Inflammatory macrophage treated with lipopolysaccharide for 1 hour (primary cell): ENCODE measurements at regions not wholly inside any gene's neighbourhood (a gene's known extent, or its start where the extent isn't known, plus 50 kb on each side); places are given as distances from the start of the nearest gene placed in this dataset.

ENCODE experiments used
- DNase-seq, 2 donors: peaks; one replicate each; pipeline ENCODE4 v3.0.0-alpha.2; 2020 to 2022

DNA sequence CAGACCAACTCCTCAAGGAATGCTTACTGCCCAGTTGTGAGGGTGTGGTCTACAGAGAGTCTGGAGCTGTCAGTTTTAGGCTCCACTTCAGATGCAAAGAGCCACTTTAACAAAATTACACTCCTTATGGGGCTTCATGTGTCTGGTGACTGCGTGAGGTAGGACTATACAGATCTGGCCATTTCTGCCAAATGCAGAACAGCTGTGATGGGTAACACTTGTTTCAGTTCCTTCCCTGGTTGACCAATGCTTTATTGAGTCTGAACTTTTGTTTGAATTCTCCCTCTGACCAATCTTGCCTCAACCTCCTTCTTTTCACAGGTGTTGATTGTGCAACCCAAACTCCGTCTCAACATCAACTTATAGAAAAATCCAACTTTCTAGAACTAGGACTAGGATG is 181.2 kb downstream of the OMA1 start:
- no peak for DNase-seq

DNA sequence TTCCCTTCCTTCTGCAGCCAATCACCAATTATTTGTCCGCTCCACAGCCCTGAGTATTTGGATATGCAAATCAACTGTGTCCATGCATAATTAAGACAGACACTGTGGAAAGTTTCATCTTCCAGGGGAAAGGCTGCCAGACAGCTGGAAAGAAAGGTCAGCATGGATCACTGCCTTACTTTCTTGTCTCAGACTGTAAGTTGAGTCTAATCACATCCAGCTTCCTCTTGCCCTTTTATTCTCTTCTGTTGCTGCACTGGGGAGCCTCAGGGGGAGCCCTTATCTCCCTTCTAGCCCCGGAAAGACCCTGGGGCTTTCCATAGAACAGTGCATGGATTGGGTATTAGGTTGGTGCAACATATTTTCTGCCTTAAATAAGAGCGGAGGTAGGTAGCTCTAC is 182.9 kb downstream of the OMA1 start:
- no peak for DNase-seq

DNA sequence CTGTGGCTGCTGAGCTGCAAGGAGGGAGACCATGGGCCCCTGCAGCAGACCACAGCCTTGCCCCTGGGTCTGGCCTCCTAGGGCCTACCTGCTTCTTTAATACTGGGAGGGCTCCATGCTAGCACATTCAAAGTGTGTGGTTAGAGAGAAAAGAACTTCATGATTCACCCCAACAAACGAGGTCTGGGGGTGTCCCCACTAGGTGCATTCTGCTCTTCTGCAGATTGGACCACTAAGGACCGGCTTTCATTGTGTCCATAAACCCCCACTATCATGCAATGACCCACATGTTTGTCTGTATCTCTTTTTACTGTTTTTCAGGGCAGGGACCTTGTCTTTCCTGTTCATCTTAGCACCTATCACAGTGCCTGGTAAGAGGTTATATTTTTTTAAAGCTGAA is 185.4 kb downstream of the OMA1 start:
- no peak for DNase-seq

DNA sequence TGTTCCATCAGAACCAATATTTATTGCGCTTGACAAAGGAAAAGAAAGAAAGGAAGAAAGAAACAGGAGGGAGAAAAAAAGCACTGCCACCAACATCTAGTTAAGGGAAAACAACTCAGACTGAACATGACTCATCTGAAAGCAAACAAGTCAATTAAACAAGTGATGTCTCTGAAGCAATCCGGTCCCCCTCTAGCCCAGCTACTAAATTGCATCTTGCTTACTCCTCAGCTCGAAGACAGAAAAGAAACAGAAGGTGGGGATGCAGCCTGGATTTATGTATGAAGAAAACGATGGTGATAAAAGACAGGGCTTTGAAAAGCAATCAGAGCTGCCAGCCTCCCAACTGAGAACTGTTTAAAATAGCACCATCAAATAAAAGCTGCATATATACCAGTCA is 188.2 kb downstream of the OMA1 start:
- no peak for DNase-seq

DNA sequence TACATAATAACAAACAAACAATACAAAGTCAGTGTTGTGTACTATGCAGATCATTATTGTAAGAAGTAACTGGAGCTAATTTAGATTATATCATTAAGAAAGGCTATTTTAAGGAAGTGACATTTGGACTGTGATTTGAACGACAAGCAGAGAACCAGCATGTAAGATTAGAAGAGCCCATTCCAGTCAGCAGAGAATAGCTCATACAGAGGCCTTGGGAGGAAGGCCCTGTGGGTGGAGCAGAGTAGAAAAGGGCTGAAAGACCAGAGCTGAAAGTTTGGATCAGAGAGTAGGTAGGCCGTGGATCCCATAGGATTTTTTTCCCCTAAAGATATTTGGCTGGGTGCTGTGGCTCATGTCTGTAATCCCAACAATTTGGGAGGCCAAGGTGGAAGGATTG is 190.1 kb downstream of the OMA1 start:
- no peak for DNase-seq

DNA sequence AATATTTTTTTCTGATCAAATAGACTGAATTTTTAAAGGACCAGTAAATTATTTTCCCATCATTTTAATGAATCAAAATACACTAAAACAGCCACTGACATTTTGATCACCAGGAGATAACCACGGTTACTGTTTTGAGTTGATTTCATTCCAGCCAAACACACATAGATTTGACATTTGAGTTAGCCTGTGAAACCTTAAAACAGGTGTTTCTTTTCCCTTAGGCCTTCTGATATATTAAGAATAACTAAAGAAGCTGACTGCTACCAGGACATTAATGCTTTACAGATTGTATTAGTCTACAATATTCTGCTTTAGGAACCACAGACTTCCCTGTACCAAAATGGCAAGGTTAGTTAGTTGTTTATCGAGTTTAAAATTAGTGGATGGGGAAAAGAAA is 193.4 kb downstream of the OMA1 start:
- no peak for DNase-seq

DNA sequence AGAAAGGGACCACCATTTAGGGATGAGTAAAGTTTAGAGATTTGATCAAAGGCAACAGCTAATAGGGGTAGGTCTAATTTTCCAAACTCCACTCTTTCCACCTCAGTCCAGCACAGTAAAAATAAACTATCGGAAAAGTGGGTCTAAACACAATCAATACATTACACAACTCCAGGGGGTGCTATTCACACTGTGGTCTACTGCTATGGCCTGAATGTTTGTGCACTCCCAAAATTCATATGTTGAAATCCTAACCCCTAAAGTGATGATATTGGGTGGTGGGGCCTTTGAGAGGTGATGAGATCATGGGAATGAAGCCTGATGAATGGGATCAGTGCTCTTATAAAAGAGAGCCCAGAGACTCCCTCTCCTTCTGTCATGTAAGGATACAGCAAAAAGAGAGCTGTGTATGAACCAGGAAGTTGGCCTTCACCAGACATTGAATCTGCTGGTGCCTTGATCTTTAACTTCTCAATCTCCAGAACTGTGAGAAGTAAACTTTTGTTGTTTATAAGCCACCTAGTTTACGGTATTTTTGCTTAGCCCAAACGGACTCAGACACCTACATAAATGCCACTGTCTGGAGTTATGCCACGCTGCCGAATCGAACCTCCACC is 193.9 kb downstream of the OMA1 start:
- DNase-seq: no peak

DNA sequence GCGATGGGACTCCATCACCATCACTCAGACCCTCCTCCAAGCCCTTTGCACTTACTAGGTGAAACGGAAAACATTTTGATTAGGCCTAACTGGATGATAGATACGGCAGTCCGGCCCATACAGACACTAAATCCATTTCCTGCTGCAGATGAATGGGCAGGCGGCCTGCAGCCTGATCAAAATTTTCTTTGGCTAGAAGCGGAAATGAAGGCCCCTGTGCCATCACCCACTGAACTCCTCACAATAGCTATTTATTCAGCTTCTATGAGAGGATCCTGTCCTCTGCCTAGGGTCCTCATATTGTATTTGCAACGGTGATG is 200.5 kb downstream of the OMA1 start:
- DNase-seq: no peak

DNA sequence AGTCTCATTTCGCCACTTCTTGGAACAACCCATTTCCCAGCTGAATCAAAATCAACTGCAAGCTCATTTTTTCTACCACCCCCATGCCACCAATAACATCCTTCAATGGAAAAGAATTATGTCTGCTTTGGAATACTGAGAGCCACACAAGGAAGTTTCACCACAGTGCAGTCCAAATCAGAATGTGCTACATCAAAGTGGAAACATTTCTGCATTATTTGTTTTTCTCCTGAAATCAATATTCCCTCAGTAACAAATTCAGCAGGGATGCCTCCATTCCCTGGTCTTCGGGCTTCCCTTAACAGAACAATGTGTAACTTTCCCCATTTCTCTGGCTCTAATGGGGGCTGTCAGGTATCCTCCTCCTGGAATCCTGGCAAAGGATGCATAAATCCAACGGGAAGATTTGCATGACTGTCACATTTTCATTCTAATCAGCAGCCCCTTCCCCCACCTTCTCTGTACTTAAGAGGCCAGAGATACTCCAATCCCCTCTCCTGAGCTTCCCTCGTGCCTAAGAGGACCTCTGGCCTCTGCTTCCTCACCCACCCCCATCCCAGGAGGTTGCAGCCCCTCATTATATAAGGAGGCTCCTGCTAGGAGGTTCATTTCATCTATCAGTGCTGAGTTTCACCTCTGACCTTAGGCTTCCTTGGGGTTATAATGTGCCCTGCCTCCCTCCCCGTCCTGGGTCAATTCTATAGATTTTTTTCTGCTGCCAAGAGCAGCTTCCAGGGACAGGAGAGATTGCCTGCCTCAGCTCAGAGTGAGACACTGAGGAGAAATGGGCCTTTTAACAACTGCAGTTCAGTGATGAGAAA is 201.1 kb downstream of the OMA1 start:
- DNase-seq: no peak

DNA sequence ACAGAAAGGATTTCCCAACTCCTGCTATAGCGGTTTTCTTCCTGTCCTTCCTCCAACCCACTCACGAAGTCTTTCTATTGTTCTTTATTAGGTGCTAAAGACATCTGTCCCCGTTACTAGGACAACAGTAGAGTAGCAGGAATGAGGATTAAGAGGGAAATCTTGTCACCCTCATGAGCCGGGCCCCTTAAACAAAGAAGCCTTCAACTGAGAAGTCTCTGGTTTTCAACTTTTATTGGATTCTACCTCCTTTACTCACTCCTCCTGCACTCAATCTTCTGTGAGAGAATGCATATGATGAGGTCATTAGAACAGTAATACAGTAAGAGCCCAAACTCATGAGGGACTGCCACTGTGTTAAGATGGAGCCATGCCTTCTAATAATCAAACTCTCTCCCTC is 206.3 kb downstream of the OMA1 start:
- no peak for DNase-seq

DNA sequence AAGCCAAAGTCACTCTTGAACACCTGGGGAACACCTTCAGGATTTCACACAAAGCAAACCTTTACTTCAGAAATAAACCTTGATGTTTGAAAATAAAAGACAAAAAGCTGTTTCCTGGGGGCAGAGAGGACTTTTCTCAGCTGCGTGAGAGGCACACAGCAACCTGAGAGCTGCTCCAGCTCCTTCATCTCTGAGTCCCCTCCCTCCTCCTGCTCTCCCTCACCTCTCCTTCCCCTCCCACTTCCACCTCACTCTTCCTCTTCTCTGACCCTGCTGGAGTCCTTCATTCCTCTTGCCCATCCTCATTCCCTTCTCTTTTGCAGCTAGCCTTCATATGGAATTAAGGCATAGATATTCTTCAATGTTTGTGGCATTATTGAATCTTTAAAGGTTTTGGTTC is 208.4 kb downstream of the OMA1 start:
- no peak for DNase-seq

DNA sequence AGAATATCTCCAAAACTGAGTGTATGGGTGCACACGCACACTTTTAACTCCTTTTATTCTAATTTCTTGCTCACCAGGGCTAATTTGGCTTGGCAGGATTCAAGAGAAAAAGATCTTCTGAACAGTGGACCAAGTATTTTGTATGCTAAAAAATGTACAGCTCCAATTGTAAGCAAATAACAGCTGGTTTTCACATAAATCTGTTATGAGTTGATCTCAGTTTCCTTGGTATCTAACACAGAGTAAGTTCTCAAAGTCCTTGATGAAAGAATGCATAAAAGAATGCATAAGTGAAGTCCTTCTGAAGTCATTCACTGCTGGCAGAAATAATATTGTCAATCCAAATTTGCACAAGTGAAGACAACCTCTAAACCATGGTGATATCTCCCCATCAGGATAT is 213.0 kb downstream of the OMA1 start:
- DNase-seq: no peak

DNA sequence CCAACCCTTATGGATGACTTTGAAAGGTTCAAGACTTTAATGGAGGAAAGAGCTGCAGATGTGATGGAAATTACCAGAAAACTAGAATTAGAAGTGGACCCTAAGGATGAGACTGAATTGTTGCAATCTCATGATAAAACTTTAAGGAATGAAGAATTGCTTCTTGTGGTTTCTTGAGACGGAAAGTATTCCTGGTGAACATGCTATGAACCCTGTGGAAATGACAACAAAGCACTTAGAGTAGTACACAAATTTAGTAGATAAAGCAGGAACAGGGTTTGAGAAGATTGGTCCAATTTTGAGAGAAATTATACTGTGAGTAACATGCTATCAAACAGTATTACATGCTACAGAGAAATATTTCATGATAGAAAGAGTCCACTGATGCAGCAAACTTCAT is 215.4 kb downstream of the OMA1 start:
- no peak for DNase-seq

DNA sequence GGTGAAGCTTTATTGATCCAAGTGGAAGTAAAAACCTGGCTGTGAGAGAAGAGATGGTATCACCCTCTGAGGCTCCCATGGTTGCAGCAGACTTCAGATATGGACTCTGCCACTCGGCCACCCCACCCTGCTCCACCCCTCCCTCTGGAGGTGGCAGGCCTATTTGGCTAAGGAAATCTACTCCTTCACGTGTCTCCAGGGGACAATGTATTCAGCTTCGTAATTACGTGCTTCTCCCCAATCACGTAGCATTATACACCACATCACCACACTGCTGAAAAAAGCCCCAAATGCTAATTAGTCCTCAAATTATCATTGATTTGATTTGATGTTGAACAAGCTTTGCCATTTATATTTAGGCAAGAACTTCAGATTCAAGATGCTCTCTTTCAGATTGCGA is 220.7 kb downstream of the OMA1 start:
- no peak for DNase-seq

DNA sequence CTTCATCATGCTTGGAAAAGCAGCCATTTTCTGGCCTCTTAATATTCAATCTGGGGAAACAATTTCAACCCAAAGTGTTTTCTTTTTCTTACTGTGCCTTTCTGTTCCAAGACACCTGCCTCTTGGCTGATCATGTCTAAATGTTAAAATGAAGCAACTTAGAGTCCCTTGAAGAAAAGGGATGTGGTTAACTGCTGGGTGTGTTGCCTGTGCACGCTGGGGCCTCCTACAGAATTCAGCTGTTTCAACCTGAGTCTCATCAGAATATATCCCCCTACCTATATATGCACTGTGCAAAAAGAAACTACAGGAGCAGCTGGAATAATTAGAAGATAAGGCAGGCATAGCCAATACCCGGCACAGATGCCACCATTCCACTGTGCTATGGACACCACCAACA is 222.0 kb downstream of the OMA1 start:
- no peak for DNase-seq

DNA sequence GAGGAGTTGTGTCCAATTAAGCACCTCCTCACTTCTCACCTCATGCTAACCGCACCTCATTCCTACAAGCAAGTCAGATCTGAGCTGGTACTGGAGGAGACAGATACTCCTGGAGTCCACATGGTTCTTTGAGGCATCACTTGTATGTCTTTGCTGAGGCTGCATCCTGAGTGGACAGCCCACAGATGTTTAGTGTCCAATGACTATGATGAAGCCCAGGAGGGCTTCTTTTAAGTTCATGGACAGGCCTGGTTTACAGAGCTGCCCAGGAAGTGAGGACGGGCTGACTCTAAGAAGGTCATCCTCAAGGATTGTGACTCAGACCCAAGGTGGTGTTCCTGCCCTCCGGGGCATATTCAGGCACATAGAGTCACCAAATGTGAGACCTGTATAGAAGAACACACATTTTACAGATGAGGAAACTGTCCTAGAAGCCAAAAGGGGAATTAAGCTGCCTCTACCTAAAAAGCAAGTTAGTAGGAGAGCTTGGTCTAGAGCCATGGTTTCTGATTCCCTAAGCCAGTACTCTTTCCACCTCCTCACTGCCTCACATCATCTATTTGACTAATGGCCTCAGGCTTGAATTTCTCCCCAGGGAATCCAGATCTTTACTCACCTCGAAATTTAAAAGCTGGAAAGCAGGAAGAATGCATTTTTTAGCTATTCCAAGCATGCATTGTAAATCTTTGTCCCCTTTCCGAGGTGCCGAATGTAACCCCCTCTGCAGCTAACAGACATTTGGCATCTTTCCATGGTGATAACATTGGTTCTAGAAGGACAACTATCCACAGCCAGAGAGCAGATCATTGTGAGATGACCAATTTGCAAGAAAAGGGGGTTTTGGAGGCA is 228.1 kb downstream of the OMA1 start:
- DNase-seq: no peak

DNA sequence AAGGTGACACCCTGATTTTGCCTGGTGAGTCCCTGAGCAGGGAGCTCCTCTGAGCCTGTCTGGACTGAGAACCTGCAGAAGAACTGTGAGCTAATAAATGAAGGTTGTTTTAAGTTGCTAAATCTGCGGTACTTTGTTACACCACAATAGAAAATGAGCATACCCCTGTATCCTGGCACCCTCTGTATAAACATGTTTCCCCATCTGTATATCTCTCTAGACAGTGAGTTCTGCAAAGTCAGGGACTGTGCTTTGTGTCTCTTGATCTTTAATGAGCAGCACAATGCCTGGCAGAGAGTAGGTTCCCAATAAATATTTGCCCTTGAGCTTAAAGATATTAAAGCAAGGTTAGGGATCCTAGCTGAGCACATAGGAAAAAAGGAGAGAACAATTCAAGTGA is 228.8 kb downstream of the OMA1 start:
- no peak for DNase-seq

DNA sequence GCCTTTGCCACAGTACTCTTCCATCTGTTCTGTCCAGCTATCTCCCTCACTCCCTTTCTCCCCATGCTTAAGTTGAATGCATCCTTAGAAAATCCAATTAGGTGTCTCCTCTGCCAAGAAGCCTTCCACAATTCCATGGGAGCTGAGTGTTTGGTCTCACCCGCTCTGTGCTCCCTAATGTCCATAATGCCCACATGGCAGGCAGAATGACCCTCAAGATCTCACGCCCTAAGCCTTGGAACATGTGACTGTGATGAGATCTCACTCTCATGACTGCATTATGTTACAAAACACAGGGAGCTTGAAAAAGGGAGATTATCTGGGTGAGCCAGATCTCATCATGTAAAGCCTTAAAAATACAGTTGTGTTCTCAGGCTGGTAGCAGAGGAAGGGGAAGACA is 229.4 kb downstream of the OMA1 start:
- DNase-seq: no peak

DNA sequence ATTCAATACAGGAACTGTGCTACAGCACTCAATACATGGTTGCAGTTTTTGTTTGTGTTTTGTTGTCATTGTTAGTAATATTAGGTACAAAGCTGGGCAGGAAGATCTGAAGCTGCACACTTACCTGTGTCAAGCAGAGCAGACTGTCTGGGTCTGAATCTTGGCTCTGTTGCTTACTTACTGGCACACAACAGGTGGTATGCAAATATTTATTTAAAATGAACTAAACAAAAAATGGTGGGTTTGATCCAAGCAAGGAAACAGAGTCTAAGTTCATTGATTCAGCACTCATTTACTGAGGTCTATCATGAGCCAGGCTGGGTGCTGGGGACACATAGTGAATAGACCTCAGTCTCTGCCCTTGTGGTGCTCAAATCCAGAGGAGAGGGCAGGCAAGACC is 230.4 kb downstream of the OMA1 start:
- no peak for DNase-seq

DNA sequence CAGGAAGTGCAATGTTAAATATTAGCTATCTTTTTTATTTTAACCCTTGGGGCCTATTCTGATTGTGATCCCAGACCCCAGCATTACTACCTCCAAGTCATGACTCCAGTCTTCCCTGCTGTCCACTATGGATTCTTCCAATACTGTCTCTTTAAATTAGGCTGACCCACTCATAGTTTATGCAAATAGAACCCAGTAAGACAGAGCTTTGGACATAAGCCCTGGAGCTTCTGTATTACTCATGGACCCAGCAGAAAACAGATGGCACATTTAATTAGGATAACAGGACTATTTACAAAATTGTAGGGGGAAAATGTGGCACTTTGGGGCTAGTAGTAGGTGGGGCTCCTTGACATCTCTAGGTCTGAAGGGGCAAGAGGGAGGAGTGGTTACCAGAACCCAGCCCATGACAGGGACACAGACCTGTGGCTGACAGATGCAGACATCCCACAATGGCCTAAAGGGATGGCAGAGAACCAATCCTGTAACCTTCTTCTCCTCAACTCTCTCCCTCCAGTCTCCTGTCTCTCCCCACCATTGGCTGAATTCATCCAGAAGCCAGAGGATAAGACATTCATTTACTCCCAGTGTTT is 233.5 kb downstream of the OMA1 start:
- no peak for DNase-seq

DNA sequence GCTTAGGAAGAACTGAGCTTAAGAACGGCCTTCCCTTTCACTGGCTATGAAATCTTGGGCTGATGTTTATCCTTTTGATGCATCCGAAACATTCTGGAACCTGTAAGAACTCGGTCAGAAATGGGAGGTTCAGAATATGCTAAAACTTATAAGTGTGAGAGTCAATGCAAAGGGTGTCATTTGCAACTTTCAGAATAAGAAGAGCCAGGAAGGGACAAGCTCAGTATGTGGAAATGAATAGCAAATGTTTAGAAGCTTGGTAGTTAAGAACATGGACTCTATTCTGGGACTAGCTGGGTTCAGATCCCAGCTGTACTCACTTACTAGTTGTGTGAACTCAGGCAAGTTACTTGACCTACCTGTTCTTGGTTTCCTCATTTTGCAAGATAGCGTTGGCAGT is 234.1 kb downstream of the OMA1 start:
- no peak for DNase-seq

DNA sequence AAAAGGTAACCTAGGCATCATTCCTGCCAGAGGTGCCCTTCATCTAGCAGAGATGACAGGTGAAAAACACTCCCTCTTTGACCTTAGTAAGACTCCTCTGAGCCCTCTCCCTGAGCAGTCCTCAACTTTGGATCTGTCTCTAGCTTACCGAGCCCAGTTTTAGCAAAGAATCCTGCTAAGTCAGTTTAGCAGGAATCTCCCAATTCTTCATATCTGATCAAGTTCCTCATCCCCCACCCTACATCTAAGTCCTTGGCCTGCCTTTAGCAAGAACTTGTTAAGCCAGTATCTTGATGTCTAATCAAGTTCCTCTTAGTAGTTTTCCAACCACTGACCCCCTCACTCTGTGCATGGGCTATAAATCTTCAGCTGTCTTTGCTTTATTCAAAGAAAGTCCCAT is 235.6 kb downstream of the OMA1 start:
- DNase-seq: no peak

DNA sequence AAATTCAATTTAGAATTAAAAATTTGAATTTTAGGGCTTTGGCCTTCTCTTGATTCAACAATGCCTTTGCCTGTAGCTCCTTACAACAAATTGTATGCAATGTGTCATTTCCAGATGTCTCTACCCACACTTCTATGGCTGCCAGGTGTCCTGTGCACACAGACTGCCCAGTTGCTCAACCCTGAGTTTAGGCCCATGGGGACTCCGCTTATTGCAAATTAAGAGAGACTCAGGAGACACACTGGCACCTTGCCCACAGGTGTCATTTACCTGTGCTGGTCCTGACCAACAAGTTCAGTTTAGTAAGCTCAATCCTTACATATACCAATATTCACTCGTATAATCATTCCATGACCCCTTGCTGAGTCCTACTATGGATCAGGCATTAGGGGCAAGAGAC is 236.1 kb downstream of the OMA1 start:
- DNase-seq: no peak

DNA sequence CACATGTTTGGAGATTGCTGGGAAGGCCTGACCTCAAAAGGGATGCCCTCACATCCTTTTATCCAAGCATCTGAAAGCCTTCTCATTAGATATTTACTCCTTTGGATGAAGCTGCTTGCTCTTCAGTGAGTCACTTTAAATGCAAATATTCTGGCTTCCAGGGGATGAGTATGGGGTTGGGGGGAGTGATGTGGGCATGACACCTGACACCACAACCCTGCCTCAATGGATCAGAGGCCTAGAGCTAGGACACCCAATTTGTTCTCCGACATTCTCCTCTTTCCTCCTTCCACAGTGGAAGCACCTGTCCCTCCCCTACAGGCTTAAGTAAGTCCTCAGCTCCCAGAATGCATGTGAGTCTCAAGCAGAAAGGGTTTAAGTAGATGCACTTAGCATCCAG is 238.3 kb downstream of the OMA1 start:
- DNase-seq: no peak
